ENCODE measurements at regions not wholly inside any gene's neighbourhood (a gene's known extent, or its start where the extent isn't known, plus 50 kb on each side); places are given as distances from the start of the nearest gene placed in this dataset.
A peak's percentile ranks its signal among the peaks of the same experiment; 100 is the strongest.

DNA sequence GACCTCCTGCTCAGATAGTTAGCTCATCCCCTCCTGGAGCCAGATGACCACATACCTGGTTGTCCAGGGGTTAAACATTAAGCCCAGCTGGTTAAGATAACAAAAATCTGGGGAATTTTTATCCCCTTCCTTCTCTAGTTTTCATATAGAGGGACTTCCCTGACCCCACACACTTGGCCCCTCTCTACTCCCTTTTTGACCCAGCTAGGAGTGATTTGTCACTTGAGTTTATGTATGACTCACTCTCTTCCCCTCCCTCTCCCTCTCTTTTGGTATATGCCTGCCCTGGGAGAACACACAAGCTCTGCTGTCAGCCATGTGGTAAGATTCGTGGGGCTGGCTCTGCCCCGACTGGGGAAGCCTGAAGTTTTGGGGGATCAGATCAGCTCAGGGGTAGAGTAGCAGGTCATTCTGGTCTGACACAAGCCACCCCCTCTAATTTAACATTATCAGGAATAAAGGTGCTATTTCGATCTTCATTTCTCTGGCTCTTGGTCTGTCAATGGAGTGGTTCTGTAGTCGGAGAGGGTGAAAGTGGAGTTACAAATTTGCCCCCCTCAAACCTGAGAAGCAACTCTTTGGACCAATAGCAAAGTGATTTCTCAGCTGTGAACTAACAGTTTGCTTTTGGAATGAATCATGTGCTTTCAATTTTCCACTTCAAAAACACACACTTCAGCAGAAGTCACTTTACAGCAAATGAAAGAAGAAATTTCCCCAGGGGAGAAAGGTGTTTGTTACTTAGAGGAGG is 415.3 kb upstream of the CADM1 start:
- H3K36me3 Mint-ChIP-seq: no peaks in the 10 kb centered on the region
- no peaks in the 10 kb centered on the region for H3K27me3 Mint-ChIP-seq
- no peak overlapping the region for H3K27ac Mint-ChIP-seq
- peaks cover 0 to 9% (median 1%) of the 10 kb centered on the region in 7 donors for H3K9me3 Mint-ChIP-seq
- no peaks in the 10 kb centered on the region for H3K4me1 Mint-ChIP-seq
- DNase-seq (no peak), ATAC-seq (ENCODE audit: low read depth in 2 of 2) (no peak)
- H3K4me3 Mint-ChIP-seq: no peak overlapping the region

GRCh38 chr11:115918576-115918975 is 414.4 kb upstream of the CADM1 start:
- no peak for ATAC-seq (ENCODE audit: low read depth in 2 of 2)
- Mint-ChIP-seq H3K4me1 (no peaks in the 10 kb centered on the region), H3K27ac (no peak overlapping the region), H3K4me3 (no peak overlapping the region), H3K9me3 (peaks cover 0 to 9% (median 1%) of the 10 kb centered on the region in 7 donors), H3K27me3 (no peaks in the 10 kb centered on the region), H3K36me3 (no peaks in the 10 kb centered on the region)
- DNase-seq: no peak

- Mint-ChIP-seq H3K36me3 (no peaks in the 10 kb centered on the region), H3K4me3 (no peak overlapping the region), H3K9me3 (peaks cover 0 to 9% (median 0%) of the 10 kb centered on the region in 7 donors), H3K4me1 (no peaks in the 10 kb centered on the region), H3K27me3 (no peaks in the 10 kb centered on the region), H3K27ac (no peak overlapping the region)
- ATAC-seq (ENCODE audit: low read depth in 2 of 2) (no peak), DNase-seq (no peak)
Observed at GRCh38 chr11:115916608-115917007, 412.4 kb upstream of the CADM1 start.

DNA sequence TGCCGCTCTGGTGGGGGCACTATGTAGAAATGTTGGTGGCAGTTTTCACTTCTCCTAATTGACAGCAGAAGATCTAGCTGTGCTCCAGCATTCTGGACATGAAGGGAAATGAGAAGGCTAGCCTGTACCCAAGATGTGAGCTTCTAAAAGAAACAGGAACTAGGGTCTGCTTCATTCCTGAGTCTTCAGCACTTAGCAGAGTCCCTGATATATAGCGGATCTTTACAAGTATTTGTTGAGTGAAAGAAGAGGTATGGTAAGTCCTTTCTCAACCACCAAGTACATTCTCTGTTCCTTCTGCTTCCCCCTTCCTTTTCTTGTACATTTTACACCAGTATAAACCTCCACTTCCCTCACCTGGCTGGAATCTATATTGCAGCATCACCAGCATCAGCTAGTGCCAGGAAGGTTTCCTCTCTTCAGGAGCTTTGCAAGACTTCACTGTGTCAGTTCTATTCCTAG is 408.3 kb upstream of the CADM1 start:
- Mint-ChIP-seq H3K27ac (no peak overlapping the region), H3K4me1 (no peaks in the 10 kb centered on the region), H3K27me3 (no peaks in the 10 kb centered on the region), H3K9me3 (no peaks in the 10 kb centered on the region), H3K4me3 (peak overlapping the region in 1 of 8 donors; percentile 22), H3K36me3 (no peaks in the 10 kb centered on the region)
- no peak for DNase-seq
- ATAC-seq (ENCODE audit: low read depth in 2 of 2): no peak

GRCh38 chr11:115911613-115912346 is 407.6 kb upstream of the CADM1 start:
- Mint-ChIP-seq H3K9me3 (no peaks in the 10 kb centered on the region), H3K4me3 (no peak overlapping the region), H3K27me3 (no peaks in the 10 kb centered on the region), H3K36me3 (no peaks in the 10 kb centered on the region), H3K27ac (no peak overlapping the region), H3K4me1 (no peaks in the 10 kb centered on the region)
- DNase-seq: no peak
- no peak for ATAC-seq (ENCODE audit: low read depth in 2 of 2)

GRCh38 chr11:115910379-115910778 is 406.2 kb upstream of the CADM1 start:
- H3K9me3 Mint-ChIP-seq: no peaks in the 10 kb centered on the region
- no peaks in the 10 kb centered on the region for H3K4me1 Mint-ChIP-seq

DNA sequence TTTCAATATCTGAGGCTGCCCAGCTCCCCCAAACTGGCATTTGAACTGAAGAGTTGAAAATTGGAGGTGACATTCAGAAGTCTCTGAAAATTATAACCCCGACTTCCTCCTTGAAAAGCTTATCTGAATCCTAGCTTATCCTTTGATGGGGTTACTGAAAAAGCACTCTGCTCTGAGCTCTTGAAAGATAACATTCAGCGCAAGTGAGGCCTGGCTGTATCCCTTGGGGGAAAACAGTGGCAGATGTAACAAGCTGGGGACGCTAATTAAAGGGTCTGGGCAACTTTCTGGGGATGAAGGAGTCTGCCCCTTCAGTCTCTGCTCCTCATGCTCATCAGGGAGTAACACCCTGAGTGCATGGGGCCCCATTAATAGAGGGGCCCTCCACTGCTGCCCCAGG is 402.0 kb upstream of the CADM1 start:
- Mint-ChIP-seq H3K4me3 (no peak overlapping the region), H3K4me1 (no peaks in the 10 kb centered on the region), H3K27ac (no peak overlapping the region), H3K27me3 (no peaks in the 10 kb centered on the region), H3K36me3 (no peaks in the 10 kb centered on the region), H3K9me3 (peaks cover 0 to 3% (median 0%) of the 10 kb centered on the region in 7 donors)
- ATAC-seq (ENCODE audit: low read depth in 2 of 2) (no peak), DNase-seq (no peak)

More at GRCh38 chr11:115910379-115910778, 406.2 kb upstream of the CADM1 start:
- ATAC-seq (ENCODE audit: low read depth in 2 of 2) (no peak), DNase-seq (no peak)
- H3K27me3 Mint-ChIP-seq: no peaks in the 10 kb centered on the region
- H3K4me3 Mint-ChIP-seq: no peak overlapping the region
- no peaks in the 10 kb centered on the region for H3K36me3 Mint-ChIP-seq
- H3K27ac Mint-ChIP-seq: no peak overlapping the region

- ATAC-seq (ENCODE audit: low read depth in 2 of 2): no peak
- Mint-ChIP-seq H3K27me3 (no peaks in the 10 kb centered on the region), H3K4me3 (no peak overlapping the region), H3K4me1 (no peaks in the 10 kb centered on the region), H3K9me3 (peaks cover 0 to 3% (median 0%) of the 10 kb centered on the region in 7 donors), H3K27ac (no peak overlapping the region), H3K36me3 (no peaks in the 10 kb centered on the region)
- DNase-seq: no peak
Observed at GRCh38 chr11:115905341-115906000, 401.3 kb upstream of the CADM1 start.

- ATAC-seq (ENCODE audit: low read depth in 2 of 2): no peak
- no peaks in the 10 kb centered on the region for H3K4me1 Mint-ChIP-seq
Observed at GRCh38 chr11:115903179-115903578, 399.0 kb upstream of the CADM1 start.

DNA sequence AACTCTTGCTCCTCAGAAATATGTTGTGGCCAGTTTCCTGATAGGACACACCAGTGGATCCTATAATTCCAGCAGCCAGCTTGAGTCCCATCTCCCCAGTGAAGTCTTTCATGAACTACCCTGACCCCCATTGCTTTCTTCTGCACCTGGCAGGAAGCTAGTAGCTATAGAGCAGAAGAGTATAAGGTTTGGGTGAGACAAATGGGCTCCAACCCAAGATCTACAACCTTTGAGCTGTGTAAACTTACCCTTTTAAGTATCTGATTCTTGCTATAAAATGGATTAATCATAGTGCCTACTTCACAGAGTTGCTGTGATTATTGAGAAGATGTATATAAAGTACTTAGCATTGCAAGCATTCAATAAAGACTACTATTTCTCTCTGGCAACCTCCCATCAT is 396.9 kb upstream of the CADM1 start:
- Mint-ChIP-seq H3K4me1 (no peaks in the 10 kb centered on the region), H3K9me3 (peaks cover 0 to 9% (median 4%) of the 10 kb centered on the region in 7 donors), H3K4me3 (no peak overlapping the region), H3K27ac (no peak overlapping the region), H3K27me3 (no peaks in the 10 kb centered on the region), H3K36me3 (no peaks in the 10 kb centered on the region)
- DNase-seq: no peak
- ATAC-seq (ENCODE audit: low read depth in 2 of 2): no peak

More at GRCh38 chr11:115903179-115903578, 399.0 kb upstream of the CADM1 start:
- Mint-ChIP-seq H3K9me3 (peaks cover 0 to 8% (median 4%) of the 10 kb centered on the region in 7 donors), H3K27me3 (no peaks in the 10 kb centered on the region), H3K4me3 (no peak overlapping the region), H3K27ac (no peak overlapping the region), H3K36me3 (no peaks in the 10 kb centered on the region)
- DNase-seq: no peak

DNA sequence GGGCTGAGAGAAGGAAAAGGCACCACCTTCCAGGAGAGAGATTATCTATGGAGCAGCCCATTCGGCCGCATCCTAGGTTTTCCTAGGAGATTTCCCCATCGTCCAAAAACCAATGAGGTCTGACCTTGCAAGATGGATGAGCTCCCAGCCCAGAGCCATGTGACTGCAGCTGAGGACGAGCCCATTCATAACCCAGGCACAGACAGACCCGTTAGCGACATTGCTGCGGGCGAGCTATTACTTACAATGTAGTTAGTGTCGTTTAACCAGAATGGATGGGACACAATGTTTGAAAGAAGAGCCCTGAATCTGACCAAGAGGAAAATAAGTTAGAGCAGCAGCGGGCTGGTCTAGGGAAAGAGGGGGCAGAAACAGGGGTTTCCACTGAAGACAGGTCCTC is 395.9 kb upstream of the CADM1 start:
- no peak overlapping the region for H3K27ac Mint-ChIP-seq
- H3K27me3 Mint-ChIP-seq: no peaks in the 10 kb centered on the region
- no peaks in the 10 kb centered on the region for H3K36me3 Mint-ChIP-seq
- DNase-seq (no peak), ATAC-seq (ENCODE audit: low read depth in 2 of 2) (no peak)
- no peaks in the 10 kb centered on the region for H3K4me1 Mint-ChIP-seq
- H3K9me3 Mint-ChIP-seq: peaks cover 0 to 9% (median 4%) of the 10 kb centered on the region in 7 donors
- H3K4me3 Mint-ChIP-seq: no peak overlapping the region

DNA sequence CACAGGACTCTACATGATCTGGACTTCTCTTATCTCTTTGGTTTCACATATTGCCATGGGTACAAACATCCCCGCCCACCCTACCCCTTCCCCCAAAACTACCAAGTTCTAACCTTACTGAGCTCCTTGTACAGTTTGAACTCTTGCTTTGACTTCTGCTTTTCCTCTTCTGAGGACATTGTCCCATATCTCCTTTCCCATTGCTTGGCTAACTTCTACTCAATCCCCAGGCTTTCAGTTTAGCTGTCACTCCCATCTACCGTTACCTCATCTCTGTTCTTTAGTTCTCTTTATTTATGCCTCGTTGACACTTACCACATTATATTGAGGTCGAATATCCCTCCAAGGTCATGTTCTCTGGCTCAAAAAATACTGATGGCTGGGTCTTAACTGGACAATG is 393.5 kb upstream of the CADM1 start:
- ATAC-seq (ENCODE audit: low read depth in 2 of 2) (no peak), DNase-seq (no peak)
- H3K4me1 Mint-ChIP-seq: no peaks in the 10 kb centered on the region
- H3K9me3 Mint-ChIP-seq: peaks cover 0 to 9% (median 2%) of the 10 kb centered on the region in 7 donors
- H3K36me3 Mint-ChIP-seq: no peaks in the 10 kb centered on the region
- H3K4me3 Mint-ChIP-seq: no peak overlapping the region
- no peak overlapping the region for H3K27ac Mint-ChIP-seq
- no peaks in the 10 kb centered on the region for H3K27me3 Mint-ChIP-seq

DNA sequence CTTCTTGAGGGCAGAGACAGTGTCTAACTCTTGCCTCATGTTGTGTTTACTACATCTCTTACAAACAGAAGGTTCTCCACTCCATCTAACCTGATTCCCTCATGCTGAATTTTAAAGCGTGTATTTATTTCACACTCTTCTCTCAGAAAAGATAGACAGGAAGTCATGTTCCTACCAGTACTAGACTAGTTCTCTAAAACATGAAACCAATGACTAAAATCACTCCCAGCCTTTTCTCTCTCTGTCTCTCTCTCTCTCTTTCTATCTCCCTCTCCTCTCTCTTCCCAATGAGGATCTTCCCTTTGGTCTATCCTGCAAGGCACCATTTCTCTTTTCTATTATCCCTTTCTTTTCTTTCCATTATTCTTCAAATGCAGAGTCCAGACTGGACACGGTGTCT is 391.9 kb upstream of the CADM1 start:
- no peak overlapping the region for H3K27ac Mint-ChIP-seq
- H3K4me3 Mint-ChIP-seq: no peak overlapping the region
- H3K9me3 Mint-ChIP-seq: peaks cover 0 to 9% (median 2%) of the 10 kb centered on the region in 7 donors
- no peaks in the 10 kb centered on the region for H3K4me1 Mint-ChIP-seq
- DNase-seq: no peak
- no peaks in the 10 kb centered on the region for H3K36me3 Mint-ChIP-seq
- H3K27me3 Mint-ChIP-seq: no peaks in the 10 kb centered on the region
- no peak for ATAC-seq (ENCODE audit: low read depth in 2 of 2)

- Mint-ChIP-seq H3K4me3 (no peak overlapping the region), H3K9me3 (peaks cover 0 to 12% (median 2%) of the 10 kb centered on the region in 7 donors), H3K27me3 (no peaks in the 10 kb centered on the region), H3K4me1 (no peaks in the 10 kb centered on the region), H3K27ac (no peak overlapping the region), H3K36me3 (no peaks in the 10 kb centered on the region)
- no peak for ATAC-seq (ENCODE audit: low read depth in 2 of 2)
- no peak for DNase-seq
Observed at GRCh38 chr11:115895594-115895993, 391.4 kb upstream of the CADM1 start.
